Progenitor cell of endocrine pancreas (in vitro differentiated cells): ENCODE measurements at regions not wholly inside any gene's neighbourhood (a gene's known extent, or its start where the extent isn't known, plus 50 kb on each side); places are given as distances from the start of the nearest gene placed in this dataset.

Experiments used
- DNase-seq: peaks from one replicate; pipeline ENCODE4 v3.0.0; 2021; ENCODE audit warnings: low spot score; ENCODE audit not compliant: unreplicated experiment
- H3K27ac Mint-ChIP-seq: 2 replicates; pipeline ENCODE4 v1.8.0; 2021; ENCODE audit warnings: mild to moderate bottlenecking, moderate library complexity, mixed read lengths
- H3K27me3 Mint-ChIP-seq: 2 replicates; pipeline ENCODE4 v1.8.0; 2021; ENCODE audit warnings: mixed read lengths
- H3K36me3 Mint-ChIP-seq: 2 replicates; pipeline ENCODE4 v1.8.0; 2022; ENCODE audit warnings: mixed read lengths; ENCODE audit not compliant: insufficient read depth
- H3K4me1 Mint-ChIP-seq: 2 replicates; pipeline ENCODE4 v1.8.0; 2021; ENCODE audit warnings: low read depth, mixed read lengths
- H3K4me3 Mint-ChIP-seq: 2 replicates; pipeline ENCODE4 v1.8.0; 2021; ENCODE audit warnings: low read depth, mild to moderate bottlenecking, moderate library complexity, mixed read lengths
- H3K9me3 Mint-ChIP-seq: 2 replicates; pipeline ENCODE4 v1.8.0; 2021; ENCODE audit warnings: low read depth, mixed read lengths
- TF ChIP-seq, protein P1 (sequence below): fragments of 200-600 bp; sonication (generic); IDR thresholded peaks from one replicate; pipeline ENCODE4 v1.5.0; 2021; ENCODE audit warnings: antibody characterized with exemption, mild to moderate bottlenecking; ENCODE audit not compliant: unreplicated experiment

DNA sequence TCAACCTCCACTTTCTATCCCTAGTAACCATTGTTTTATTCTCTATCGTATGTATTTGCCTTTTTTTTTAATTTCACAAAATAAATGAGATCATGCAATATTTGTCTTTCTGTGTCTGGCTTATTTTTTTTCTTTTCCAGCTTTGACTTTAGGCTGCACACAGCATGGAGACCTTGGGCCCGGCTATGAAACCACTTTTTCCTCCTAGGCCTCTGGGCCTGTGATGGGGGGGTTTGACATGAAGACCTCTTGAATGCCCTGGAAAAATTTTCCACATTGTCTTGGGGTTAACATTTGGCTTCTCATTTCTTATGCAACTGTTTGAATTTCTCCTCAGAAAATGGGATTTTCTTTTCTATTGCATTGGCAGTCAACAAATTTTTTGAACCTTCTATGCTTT is 100.2 kb upstream of the BTG3 start:
- TF ChIP-seq, protein P1, sequence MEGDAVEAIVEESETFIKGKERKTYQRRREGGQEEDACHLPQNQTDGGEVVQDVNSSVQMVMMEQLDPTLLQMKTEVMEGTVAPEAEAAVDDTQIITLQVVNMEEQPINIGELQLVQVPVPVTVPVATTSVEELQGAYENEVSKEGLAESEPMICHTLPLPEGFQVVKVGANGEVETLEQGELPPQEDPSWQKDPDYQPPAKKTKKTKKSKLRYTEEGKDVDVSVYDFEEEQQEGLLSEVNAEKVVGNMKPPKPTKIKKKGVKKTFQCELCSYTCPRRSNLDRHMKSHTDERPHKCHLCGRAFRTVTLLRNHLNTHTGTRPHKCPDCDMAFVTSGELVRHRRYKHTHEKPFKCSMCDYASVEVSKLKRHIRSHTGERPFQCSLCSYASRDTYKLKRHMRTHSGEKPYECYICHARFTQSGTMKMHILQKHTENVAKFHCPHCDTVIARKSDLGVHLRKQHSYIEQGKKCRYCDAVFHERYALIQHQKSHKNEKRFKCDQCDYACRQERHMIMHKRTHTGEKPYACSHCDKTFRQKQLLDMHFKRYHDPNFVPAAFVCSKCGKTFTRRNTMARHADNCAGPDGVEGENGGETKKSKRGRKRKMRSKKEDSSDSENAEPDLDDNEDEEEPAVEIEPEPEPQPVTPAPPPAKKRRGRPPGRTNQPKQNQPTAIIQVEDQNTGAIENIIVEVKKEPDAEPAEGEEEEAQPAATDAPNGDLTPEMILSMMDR = no peak
- H3K27me3 Mint-ChIP-seq = no peaks in the 10 kb centered on the region
- peaks cover 4% of the 10 kb centered on the region for H3K36me3 Mint-ChIP-seq
- H3K9me3 Mint-ChIP-seq = peaks cover 43% of the 10 kb centered on the region
- peaks cover 4% of the 10 kb centered on the region for H3K4me1 Mint-ChIP-seq
- DNase-seq = no peak
- H3K27ac Mint-ChIP-seq = no peak overlapping the region
- no peak overlapping the region for H3K4me3 Mint-ChIP-seq

DNA sequence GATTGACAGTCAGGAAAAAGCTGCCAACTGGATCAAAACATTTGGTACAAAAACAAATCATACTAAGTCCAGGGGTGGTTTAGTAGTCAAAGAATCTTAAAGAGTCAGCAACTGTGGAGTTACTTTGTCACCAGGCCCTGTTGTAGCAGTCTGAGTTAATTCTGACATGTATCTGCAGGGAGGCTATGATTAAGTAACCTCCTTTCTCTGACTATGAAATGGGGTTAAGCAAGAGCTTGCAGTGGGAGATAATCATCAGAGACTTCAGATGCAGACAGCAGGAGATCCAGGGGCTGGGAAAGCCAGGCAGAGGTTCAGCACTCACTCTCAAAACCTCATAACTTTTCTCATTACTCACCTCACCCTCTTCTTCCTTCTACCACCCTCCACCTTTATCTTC is 99.2 kb upstream of the BTG3 start:
- TF ChIP-seq, protein P1 = no peak
- Mint-ChIP-seq H3K36me3 (peaks cover 3% of the 10 kb centered on the region), H3K4me3 (no peak overlapping the region), H3K9me3 (peaks cover 43% of the 10 kb centered on the region), H3K27me3 (no peaks in the 10 kb centered on the region), H3K27ac (no peak overlapping the region), H3K4me1 (peaks cover 4% of the 10 kb centered on the region)
- DNase-seq = no peak

DNA sequence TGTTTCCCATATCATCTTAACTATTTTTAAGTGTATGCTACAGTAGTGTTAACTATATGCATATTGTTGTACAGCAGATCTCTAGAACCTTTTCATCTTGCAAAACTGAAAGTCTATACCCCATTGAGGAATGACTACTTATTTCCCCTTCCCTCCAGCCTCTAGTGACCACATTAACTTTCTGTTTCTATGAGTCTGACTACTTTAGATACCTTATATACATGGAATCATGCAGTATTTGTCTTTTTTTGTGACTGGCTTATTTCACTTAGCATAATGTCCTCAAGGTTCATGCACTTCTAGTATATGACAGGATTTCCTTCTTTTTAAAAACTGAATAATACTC is 96.5 kb upstream of the BTG3 start:
- Mint-ChIP-seq H3K9me3 (peaks cover 48% of the 10 kb centered on the region), H3K27me3 (no peaks in the 10 kb centered on the region), H3K4me1 (no peaks in the 10 kb centered on the region), H3K4me3 (no peak overlapping the region), H3K27ac (no peak overlapping the region), H3K36me3 (peaks cover 2% of the 10 kb centered on the region)
- no peak for DNase-seq
- TF ChIP-seq, protein P1 = no peak

DNA sequence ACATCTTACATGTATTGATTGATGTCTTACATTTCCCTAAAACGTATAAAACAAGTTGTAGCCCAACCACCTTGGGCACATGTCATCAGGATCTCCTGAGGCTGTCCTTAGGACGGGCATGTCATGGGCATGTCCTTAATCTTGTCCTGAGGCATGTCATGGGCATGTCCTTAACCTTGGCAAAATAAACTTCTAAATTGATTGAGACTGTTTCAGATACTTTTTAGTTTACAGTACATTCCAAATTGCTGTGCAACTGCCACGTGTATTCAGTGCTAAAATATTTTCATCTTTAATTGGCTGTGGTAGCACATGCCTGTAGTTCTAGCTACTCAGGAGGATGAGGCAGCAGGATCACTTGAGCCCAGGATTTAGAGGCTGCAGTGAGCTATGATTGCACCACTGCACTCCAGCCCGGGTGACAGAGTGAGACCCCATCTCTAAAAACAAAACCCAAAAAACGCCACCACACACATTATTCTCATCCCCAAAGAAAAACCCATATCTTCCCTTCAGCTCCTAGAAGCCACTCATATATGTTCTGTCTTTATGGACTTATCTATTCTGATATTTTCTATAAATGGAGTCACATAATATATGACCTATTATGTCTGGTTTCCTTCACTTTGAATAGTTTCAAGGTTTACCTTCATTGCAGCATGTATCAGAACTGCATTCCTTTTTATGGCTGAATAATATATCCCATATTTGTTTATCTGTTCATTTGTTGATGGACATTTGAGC is 96.0 kb upstream of the BTG3 start:
- no peaks in the 10 kb centered on the region for H3K27me3 Mint-ChIP-seq
- DNase-seq = no peak
- H3K4me1 Mint-ChIP-seq = no peaks in the 10 kb centered on the region
- no peak overlapping the region for H3K27ac Mint-ChIP-seq
- H3K4me3 Mint-ChIP-seq = no peak overlapping the region
- peaks cover 2% of the 10 kb centered on the region for H3K36me3 Mint-ChIP-seq
- peaks cover 43% of the 10 kb centered on the region for H3K9me3 Mint-ChIP-seq
- TF ChIP-seq, protein P1 = no peak

DNA sequence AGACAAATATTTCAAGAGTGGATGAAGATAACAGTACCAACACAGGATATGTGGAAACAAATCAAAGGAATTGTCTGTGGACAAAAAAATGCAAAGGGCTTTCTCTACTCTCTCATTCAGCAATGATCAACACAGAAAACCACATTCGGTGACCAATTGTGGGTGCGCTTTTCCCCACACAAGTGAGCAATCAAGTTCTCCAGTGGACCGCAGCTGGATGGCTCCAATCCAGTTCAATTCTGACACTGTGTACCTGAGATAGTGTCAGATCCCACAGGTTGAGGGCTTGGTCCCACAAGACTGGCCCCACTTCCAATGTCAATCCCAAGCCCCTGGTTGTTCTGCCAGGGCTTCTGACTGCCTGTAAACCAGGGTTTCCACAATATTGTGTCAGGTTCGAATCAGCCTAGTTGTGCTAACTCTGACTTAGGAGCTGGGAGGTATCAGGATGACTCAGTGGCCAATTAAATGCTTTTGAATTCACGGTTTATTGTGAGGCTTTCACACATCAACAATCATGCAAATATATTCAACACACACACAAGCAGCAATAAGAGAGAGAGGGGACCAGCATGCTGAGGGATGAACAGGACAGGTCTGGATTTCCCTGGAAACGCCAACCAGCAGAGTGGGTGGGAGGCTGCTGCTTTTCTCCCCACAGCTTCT is 87.0 kb upstream of the BTG3 start:
- DNase-seq = no peak
- H3K4me3 Mint-ChIP-seq = no peak overlapping the region
- H3K4me1 Mint-ChIP-seq = no peaks in the 10 kb centered on the region
- peaks cover 20% of the 10 kb centered on the region for H3K9me3 Mint-ChIP-seq
- no peaks in the 10 kb centered on the region for H3K27me3 Mint-ChIP-seq
- TF ChIP-seq, protein P1 = no peak
- no peaks in the 10 kb centered on the region for H3K36me3 Mint-ChIP-seq
- no peak overlapping the region for H3K27ac Mint-ChIP-seq
